ENCODE measurements at regions not wholly inside any gene's neighbourhood (a gene's known extent, or its start where the extent isn't known, plus 50 kb on each side); places are given as distances from the start of the nearest gene placed in this dataset.

- DNase-seq (ENCODE audit: low read depth) = peak; percentile 92
- H3K4me3 ChIP-seq (ENCODE audit: low read depth, low read length) = no peak overlapping the region
- TF ChIP-seq CTCF (IDR thresholded peaks at IDR 0.05; ENCODE audit: insufficient read depth, low read depth, low read length) = no peak
Observed at GRCh38 chr16:66154801-66155200, 211.7 kb upstream of the CDH5 start.

- peak; percentile 7 for TF ChIP-seq CTCF (IDR thresholded peaks at IDR 0.05; ENCODE audit: insufficient read depth, low read depth, low read length)
- DNase-seq (ENCODE audit: low read depth) = peak; percentile 92
Observed at GRCh38 chr16:66152823-66153393, 213.6 kb upstream of the CDH5 start.

GRCh38 chr16:66152181-66152580 lies 214.3 kb upstream of the CDH5 start:
- no peak for DNase-seq (ENCODE audit: low read depth)
- no peak overlapping the region for H3K4me3 ChIP-seq (ENCODE audit: low read depth, low read length)
- TF ChIP-seq CTCF (IDR thresholded peaks at IDR 0.05; ENCODE audit: insufficient read depth, low read depth, low read length) = no peak

More at GRCh38 chr16:66152823-66153393, 213.6 kb upstream of the CDH5 start:
- no peak overlapping the region for H3K4me3 ChIP-seq (ENCODE audit: low read depth, low read length)

- no peak for TF ChIP-seq CTCF (IDR thresholded peaks at IDR 0.05; ENCODE audit: insufficient read depth, low read depth, low read length)
- DNase-seq (ENCODE audit: low read depth) = peak; percentile 90
- no peak overlapping the region for H3K4me3 ChIP-seq (ENCODE audit: low read depth, low read length)
Observed at GRCh38 chr16:66150698-66151482, 215.6 kb upstream of the CDH5 start.

GRCh38 chr16:66147291-66147690 lies 219.2 kb upstream of the CDH5 start:
- no peak for DNase-seq (ENCODE audit: low read depth)
- no peak overlapping the region for H3K4me3 ChIP-seq (ENCODE audit: low read depth, low read length)
- TF ChIP-seq CTCF (IDR thresholded peaks at IDR 0.05; ENCODE audit: insufficient read depth, low read depth, low read length) = no peak

- DNase-seq (ENCODE audit: low read depth) = no peak
- no peak overlapping the region for H3K4me3 ChIP-seq (ENCODE audit: low read depth, low read length)
- no peak for TF ChIP-seq CTCF (IDR thresholded peaks at IDR 0.05; ENCODE audit: insufficient read depth, low read depth, low read length)
Observed at GRCh38 chr16:66146798-66147197, 219.7 kb upstream of the CDH5 start.

Data from fibroblast of villous mesenchyme (primary cell).